ENCODE measurements at regions not wholly inside any gene's neighbourhood (a gene's known extent, or its start where the extent isn't known, plus 50 kb on each side); places are given as distances from the start of the nearest gene placed in this dataset.

- no peaks in the 10 kb centered on the region for H3K36me3 Mint-ChIP-seq (ENCODE audit: low read depth)
- Histone ChIP-seq H3K4me3 (ENCODE audit: low read length) (no peak overlapping the region), H3K9me3 (ENCODE audit: control insufficient read depth, low read length) (no peaks in the 10 kb centered on the region), H3K9ac (ENCODE audit: extremely low read depth, low read length, poor library complexity, severe bottlenecking) (no peak overlapping the region), H3K4me1 (ENCODE audit: control insufficient read depth, insufficient read depth, low read length) (peaks cover 12% of the 10 kb centered on the region), H3K36me3 (ENCODE audit: control insufficient read depth, insufficient read depth, low read length) (no peaks in the 10 kb centered on the region), H3K27ac (ENCODE audit: low read depth, low read length) (no peak overlapping the region), H3K27me3 (ENCODE audit: control insufficient read depth, insufficient read depth, low read length, poor library complexity, severe bottlenecking) (peaks cover 22% of the 10 kb centered on the region)
- WGBS, 2 experiments (ENCODE audit: insufficient coverage in 1 of 2, insufficient read length in 1 of 2) = 74 to 82% methylated on average over 9 to 15 of the region's 15 CpGs
- peak overlapping the region; percentile 8 for H3K4me3 Mint-ChIP-seq
- peak overlapping the region; percentile 64 for H3K27ac Mint-ChIP-seq
- no peaks in the 10 kb centered on the region for H3K9me3 Mint-ChIP-seq
- TF ChIP-seq, protein P1, sequence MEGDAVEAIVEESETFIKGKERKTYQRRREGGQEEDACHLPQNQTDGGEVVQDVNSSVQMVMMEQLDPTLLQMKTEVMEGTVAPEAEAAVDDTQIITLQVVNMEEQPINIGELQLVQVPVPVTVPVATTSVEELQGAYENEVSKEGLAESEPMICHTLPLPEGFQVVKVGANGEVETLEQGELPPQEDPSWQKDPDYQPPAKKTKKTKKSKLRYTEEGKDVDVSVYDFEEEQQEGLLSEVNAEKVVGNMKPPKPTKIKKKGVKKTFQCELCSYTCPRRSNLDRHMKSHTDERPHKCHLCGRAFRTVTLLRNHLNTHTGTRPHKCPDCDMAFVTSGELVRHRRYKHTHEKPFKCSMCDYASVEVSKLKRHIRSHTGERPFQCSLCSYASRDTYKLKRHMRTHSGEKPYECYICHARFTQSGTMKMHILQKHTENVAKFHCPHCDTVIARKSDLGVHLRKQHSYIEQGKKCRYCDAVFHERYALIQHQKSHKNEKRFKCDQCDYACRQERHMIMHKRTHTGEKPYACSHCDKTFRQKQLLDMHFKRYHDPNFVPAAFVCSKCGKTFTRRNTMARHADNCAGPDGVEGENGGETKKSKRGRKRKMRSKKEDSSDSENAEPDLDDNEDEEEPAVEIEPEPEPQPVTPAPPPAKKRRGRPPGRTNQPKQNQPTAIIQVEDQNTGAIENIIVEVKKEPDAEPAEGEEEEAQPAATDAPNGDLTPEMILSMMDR (conservative IDR thresholded peaks at IDR 0.05) = peak; percentile 57
- peak; percentile 53 for DNase-seq
- peaks cover 63% of the 10 kb centered on the region for H3K27me3 Mint-ChIP-seq (ENCODE audit: insufficient read depth)
- H3K4me1 Mint-ChIP-seq = peaks cover 20% of the 10 kb centered on the region
These were observed 183.4 kb upstream of the FBXL4 start for GRCh38 chr6:99130897-99131873.

- DNase-seq = no peak
These were observed 182.1 kb upstream of the FBXL4 start for GRCh38 chr6:99129835-99130234.

GRCh38 chr6:99121748-99122147, 174.0 kb upstream of the FBXL4 start:
- peaks cover 10% of the 10 kb centered on the region for H3K4me1 Mint-ChIP-seq
- Histone ChIP-seq H3K27me3 (ENCODE audit: control insufficient read depth, insufficient read depth, low read length, poor library complexity, severe bottlenecking) (no peaks in the 10 kb centered on the region), H3K36me3 (ENCODE audit: control insufficient read depth, insufficient read depth, low read length) (no peaks in the 10 kb centered on the region), H3K4me3 (ENCODE audit: low read length) (no peak overlapping the region), H3K4me1 (ENCODE audit: control insufficient read depth, insufficient read depth, low read length) (no peaks in the 10 kb centered on the region), H3K9ac (ENCODE audit: extremely low read depth, low read length, poor library complexity, severe bottlenecking) (no peak overlapping the region), H3K9me3 (ENCODE audit: control insufficient read depth, low read length) (no peaks in the 10 kb centered on the region), H3K27ac (ENCODE audit: low read depth, low read length) (no peak overlapping the region)
- no peak overlapping the region for H3K4me3 Mint-ChIP-seq
- no peaks in the 10 kb centered on the region for H3K9me3 Mint-ChIP-seq
- TF ChIP-seq, protein P1 (conservative IDR thresholded peaks at IDR 0.05) = no peak
- H3K36me3 Mint-ChIP-seq (ENCODE audit: low read depth) = no peaks in the 10 kb centered on the region
- H3K27me3 Mint-ChIP-seq (ENCODE audit: insufficient read depth) = peaks cover 47% of the 10 kb centered on the region
- H3K27ac Mint-ChIP-seq = no peak overlapping the region
- WGBS, 2 experiments (ENCODE audit: insufficient coverage in 1 of 2, insufficient read length in 1 of 2) = 77 to 90% methylated on average over 2 of the region's 3 CpGs
- DNase-seq = no peak

More at GRCh38 chr6:99129835-99130234, 182.1 kb upstream of the FBXL4 start:
- no peaks in the 10 kb centered on the region for H3K9me3 Mint-ChIP-seq
- TF ChIP-seq, protein P1 (conservative IDR thresholded peaks at IDR 0.05) = no peak
- H3K36me3 Mint-ChIP-seq (ENCODE audit: low read depth) = no peaks in the 10 kb centered on the region
- Histone ChIP-seq H3K36me3 (ENCODE audit: control insufficient read depth, insufficient read depth, low read length) (no peaks in the 10 kb centered on the region), H3K27ac (ENCODE audit: low read depth, low read length) (no peak overlapping the region), H3K4me1 (ENCODE audit: control insufficient read depth, insufficient read depth, low read length) (peaks cover 12% of the 10 kb centered on the region), H3K4me3 (ENCODE audit: low read length) (no peak overlapping the region), H3K9me3 (ENCODE audit: control insufficient read depth, low read length) (no peaks in the 10 kb centered on the region), H3K9ac (ENCODE audit: extremely low read depth, low read length, poor library complexity, severe bottlenecking) (no peak overlapping the region), H3K27me3 (ENCODE audit: control insufficient read depth, insufficient read depth, low read length, poor library complexity, severe bottlenecking) (peaks cover 22% of the 10 kb centered on the region)
- H3K27me3 Mint-ChIP-seq (ENCODE audit: insufficient read depth) = peaks cover 64% of the 10 kb centered on the region
- no peak overlapping the region for H3K4me3 Mint-ChIP-seq
- no peak overlapping the region for H3K27ac Mint-ChIP-seq
- peaks cover 20% of the 10 kb centered on the region for H3K4me1 Mint-ChIP-seq
- WGBS, 2 experiments (ENCODE audit: insufficient coverage in 1 of 2, insufficient read length in 1 of 2) = 98% methylated on average over 2 of the region's 2 CpGs; no CpG with 5 or more reads in 1 of the 2 experiments

All from endodermal cell (in vitro differentiated cells).